ENCODE measurements at regions not wholly inside any gene's neighbourhood (a gene's known extent, or its start where the extent isn't known, plus 50 kb on each side); places are given as distances from the start of the nearest gene placed in this dataset.
"Not testable (repeated sequence)": the region's sequence is repeated elsewhere in the genome, so short reads cannot be mapped to it uniquely, and the experiment has no call there.

GRCh38 chr5:51172903-51173626, 210.2 kb upstream of the ISL1 start:
- DNase-seq: no peak

GRCh38 chr5:51181208-51181894, 201.9 kb upstream of the ISL1 start:
- no peak for DNase-seq

GRCh38 chr5:51185850-51186329, 197.4 kb upstream of the ISL1 start:
- DNase-seq: no peak

GRCh38 chr5:51188001-51188591, 195.2 kb upstream of the ISL1 start:
- no peak for DNase-seq

- no peak for DNase-seq
These were observed 188.6 kb upstream of the ISL1 start for GRCh38 chr5:51194671-51195070.

GRCh38 chr5:51201024-51201423, 182.2 kb upstream of the ISL1 start:
- no peak for DNase-seq

- DNase-seq: no peak
These were observed 181.5 kb upstream of the ISL1 start for GRCh38 chr5:51201708-51202107.

- no peak for DNase-seq
These were observed 181.1 kb upstream of the ISL1 start for GRCh38 chr5:51202161-51202560.

- DNase-seq: no peak
These were observed 179.7 kb upstream of the ISL1 start for GRCh38 chr5:51203598-51203997.

GRCh38 chr5:51208296-51208695, 175.0 kb upstream of the ISL1 start:
- no peak for DNase-seq

- no peak for DNase-seq
These were observed 168.5 kb upstream of the ISL1 start for GRCh38 chr5:51214746-51215145.

- no peak for DNase-seq
These were observed 157.2 kb upstream of the ISL1 start for GRCh38 chr5:51225789-51226742.

- no peak for DNase-seq
These were observed 155.2 kb upstream of the ISL1 start for GRCh38 chr5:51227963-51228470.

- no peak for DNase-seq
These were observed 152.9 kb upstream of the ISL1 start for GRCh38 chr5:51230336-51230735.

GRCh38 chr5:51242456-51242855, 140.8 kb upstream of the ISL1 start:
- DNase-seq: no peak

- DNase-seq: not testable (repeated sequence)
These were observed 132.3 kb upstream of the ISL1 start for GRCh38 chr5:51250957-51251356.

GRCh38 chr5:51271261-51271660, 112.0 kb upstream of the ISL1 start:
- DNase-seq: no peak

- no peak for DNase-seq
These were observed 110.2 kb upstream of the ISL1 start for GRCh38 chr5:51273021-51273420.

- DNase-seq: no peak
These were observed 109.4 kb upstream of the ISL1 start for GRCh38 chr5:51273871-51274270.

- no peak for DNase-seq
These were observed 107.8 kb upstream of the ISL1 start for GRCh38 chr5:51275428-51275827.

- DNase-seq: no peak
These were observed 107.0 kb upstream of the ISL1 start for GRCh38 chr5:51276250-51276649.

GRCh38 chr5:51278539-51278938, 104.7 kb upstream of the ISL1 start:
- no peak for DNase-seq

All from NCI-H1048 (cell line).